Activated CD4-positive, alpha-beta T cell treated with anti-CD3 and anti-CD28 coated beads, Interleukin-2, amount 50 U/mL, for 1 hour (primary cell): ENCODE measurements at regions not wholly inside any gene's neighbourhood (a gene's known extent, or its start where the extent isn't known, plus 50 kb on each side); places are given as distances from the start of the nearest gene placed in this dataset.
"Not testable (repeated sequence)": the region's sequence is repeated elsewhere in the genome, so short reads cannot be mapped to it uniquely, and the experiment has no call there.

Experiments used
- DNase-seq: peaks from one replicate; pipeline ENCODE4 v3.0.0-alpha.2; 2020

- DNase-seq = no peak
Measured at GRCh38 chr1:21385022-21385421, 54.9 kb upstream of the NBPF3 start.

DNA sequence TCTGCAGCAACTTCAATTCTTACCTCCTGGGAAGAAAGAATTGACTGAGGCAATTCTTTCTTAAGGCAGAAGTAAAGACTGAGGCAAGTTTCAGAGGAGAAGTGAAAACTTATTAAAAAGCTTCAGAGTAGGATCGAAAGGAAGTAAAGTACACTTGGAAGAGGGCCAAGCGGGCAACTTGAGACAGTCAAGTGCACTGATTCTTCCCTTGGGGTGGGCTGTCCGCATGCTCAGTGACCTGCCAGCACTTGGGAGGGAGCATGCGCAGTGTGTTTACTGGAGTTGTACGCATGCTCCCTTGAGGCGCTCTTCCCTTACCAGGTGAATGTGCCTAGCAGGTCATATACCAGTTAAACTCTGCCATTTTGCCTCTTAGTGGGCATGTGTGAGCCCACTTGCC lies 55.3 kb upstream of the NBPF3 start:
- DNase-seq = no peak

DNA sequence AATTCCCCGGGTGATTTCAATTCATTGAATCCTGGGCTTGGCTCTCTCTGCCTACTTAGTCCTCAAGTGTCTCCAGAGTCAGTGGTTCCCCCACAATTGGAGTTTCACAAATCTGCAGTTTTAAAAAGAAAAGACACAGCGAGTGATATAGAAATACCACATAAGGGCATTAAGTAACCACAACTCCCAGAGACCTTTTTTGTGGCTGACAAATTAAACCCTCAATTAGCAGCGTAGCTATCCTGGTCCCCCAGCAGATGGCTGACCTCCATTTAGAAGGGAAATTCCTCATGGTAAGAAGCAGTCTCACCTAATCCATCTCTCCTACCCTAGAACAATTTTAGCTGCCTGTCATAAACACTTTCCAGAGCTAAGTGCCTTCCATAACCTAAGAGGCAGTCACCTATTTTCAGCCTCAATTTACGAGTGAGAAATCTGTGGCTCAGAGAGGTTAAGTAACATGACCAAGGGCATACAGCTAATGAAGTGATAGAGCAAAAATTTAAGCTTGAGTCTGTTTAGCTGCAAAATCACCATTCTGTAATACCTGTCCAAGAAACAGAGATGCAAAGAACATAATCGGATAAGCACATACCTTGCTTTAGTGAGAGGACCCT lies 56.0 kb upstream of the NBPF3 start:
- no peak for DNase-seq

DNA sequence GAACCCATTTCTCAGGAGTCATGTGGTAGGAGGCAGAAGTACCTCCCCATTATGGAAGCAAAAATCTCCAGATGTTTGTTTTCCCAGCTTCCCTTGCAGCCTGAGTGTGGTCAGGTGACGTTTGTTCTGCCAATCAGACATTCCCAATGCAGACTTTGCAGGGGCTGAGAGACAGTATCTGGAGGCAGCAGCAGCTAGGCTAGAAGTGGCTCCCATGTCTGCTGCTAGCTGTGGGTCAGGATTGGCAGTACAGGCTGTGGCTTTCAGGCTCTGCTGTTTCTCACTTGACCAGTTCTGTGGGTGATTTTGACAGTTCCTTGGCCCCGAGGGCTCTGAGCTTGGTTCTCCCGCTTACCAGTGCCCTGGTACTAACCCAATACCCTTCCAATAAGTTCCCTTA lies 58.6 kb upstream of the NBPF3 start:
- no peak for DNase-seq

DNA sequence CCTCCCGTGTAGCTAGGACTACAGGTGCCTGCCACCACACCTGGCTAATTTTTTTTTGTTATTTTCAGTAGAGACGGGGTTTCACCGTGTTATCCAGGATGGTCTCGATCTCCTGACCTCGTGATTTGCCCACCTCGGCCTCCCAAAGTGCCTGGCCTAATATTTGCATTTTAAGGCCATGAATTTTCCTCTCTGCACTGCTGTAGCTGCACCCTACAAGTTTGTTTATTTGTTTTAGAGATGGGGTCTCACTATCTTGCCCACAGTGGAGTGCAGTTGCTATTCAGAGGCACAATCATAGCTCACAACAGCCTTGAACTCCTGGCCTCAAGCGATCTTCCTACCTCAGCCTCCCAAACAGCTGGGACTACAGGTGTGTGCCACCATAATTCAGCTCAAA lies 59.8 kb upstream of the NBPF3 start:
- not testable (repeated sequence) for DNase-seq

DNA sequence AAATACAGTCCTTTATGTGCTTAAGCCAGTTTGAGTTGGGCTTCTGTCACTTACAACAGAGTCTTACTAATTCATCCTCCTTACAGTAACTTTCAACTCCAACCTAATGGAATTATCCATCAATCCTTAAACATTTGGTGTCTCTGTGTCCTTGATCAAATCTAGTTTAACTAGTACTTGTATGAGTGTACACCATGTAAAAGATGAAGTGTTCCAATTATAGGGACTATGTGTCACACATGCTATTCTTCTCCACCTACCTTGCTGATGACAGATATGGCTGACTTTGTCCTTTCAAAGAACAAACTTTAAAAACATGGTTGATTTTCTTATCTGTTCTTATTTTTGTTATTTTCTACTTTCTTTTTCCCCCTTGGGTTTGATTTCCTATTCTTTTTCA lies 60.4 kb upstream of the NBPF3 start:
- DNase-seq = no peak

- no peak for DNase-seq
Measured at GRCh38 chr1:21378705-21379494, 61.0 kb upstream of the NBPF3 start.

DNA sequence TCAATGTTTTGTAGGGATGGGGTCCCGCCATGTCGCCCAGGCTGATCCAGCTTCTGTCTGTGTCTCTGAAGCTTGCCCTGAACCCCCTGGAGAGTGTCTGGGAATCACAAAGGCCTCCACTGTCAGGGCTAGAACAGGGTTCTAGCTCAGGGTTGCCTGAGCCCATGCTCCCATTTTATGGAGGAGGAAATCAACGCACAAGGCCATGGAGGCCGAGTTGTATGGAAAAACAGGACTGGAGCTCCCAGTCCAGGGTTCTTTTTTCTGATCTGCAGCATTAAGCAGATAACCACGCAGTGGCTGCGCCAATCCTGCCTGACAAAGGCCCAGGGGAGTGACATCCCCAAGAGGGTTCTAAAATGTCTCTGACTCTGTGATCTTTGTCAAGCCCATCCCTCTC lies 67.6 kb upstream of the NBPF3 start:
- DNase-seq = no peak

- DNase-seq = no peak
Measured at GRCh38 chr1:21369905-21370304, 70.0 kb upstream of the NBPF3 start.

- DNase-seq = peak; percentile 64
Measured at GRCh38 chr1:21368515-21369289, 71.2 kb upstream of the NBPF3 start.

GRCh38 chr1:21367973-21368514 lies 71.9 kb upstream of the NBPF3 start:
- DNase-seq = not testable (repeated sequence)

DNA sequence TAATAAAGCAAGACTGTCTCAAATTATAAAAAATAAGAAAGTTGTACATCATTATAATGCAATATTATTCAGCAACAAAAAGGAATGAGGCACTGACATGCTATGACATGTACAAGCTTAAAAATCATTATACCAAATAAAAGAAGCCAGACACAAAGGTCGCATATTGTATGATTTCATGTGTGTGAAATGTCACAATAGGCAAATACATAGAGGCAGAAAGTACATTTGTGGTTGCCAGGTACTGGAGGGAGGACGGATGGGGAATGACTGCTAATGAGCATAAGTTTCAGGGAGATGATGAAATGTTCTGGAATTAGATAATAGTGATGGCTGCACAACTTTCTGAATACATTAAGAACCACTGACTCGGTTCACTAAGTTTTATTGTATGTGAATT lies 73.6 kb upstream of the NBPF3 start:
- no peak for DNase-seq

DNA sequence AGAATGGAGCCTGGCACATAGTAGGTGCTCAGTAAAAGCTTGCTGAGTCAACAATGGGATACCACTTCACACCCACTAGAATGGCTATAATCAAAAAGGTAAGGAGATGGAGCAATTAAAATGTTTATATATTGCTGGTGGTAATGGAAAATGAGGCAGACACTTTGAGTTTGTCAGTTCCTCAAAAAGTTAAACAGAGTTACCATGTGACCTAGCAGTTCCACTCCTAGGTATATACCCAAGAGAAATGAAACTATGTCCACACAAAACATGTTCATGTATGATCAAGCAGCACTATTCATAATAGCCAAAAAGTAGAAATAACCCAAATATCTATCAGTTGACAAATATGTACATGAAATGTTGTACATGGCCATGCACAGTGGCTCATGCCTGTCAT lies 74.8 kb upstream of the ECE1 start:
- DNase-seq = no peak

GRCh38 chr1:21362096-21362495 lies 71.8 kb upstream of the ECE1 start:
- DNase-seq = no peak

GRCh38 chr1:21361506-21361905 lies 71.2 kb upstream of the ECE1 start:
- DNase-seq = no peak

- no peak for DNase-seq
Measured at GRCh38 chr1:21357161-21357560, 66.9 kb upstream of the ECE1 start.

- DNase-seq = no peak
Measured at GRCh38 chr1:21355956-21356355, 65.7 kb upstream of the ECE1 start.

GRCh38 chr1:21352586-21352985 lies 62.3 kb upstream of the ECE1 start:
- DNase-seq = no peak

DNA sequence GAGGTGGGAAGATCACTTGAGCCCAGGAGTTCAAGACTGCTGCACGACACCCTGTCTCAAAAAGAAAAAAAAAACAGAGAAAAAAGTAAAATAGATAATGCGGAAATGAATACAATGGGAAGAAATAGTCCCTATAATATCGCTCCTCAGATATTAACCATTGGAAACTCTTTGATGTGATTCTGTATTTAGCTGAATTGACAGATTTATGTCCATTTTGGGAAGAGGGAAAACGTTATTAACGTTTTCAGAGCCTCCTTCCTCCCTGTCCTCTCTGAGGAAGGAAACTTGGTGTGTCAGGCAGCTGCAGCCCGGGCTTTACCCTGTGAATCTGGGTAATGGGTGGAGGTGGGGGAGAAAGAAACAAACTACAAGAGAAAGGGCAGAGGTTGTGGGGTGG lies 61.6 kb upstream of the ECE1 start:
- no peak for DNase-seq

GRCh38 chr1:21350202-21350885 lies 60.1 kb upstream of the ECE1 start:
- no peak for DNase-seq

GRCh38 chr1:21349693-21350092 lies 59.4 kb upstream of the ECE1 start:
- no peak for DNase-seq

GRCh38 chr1:21347072-21347581 lies 56.9 kb upstream of the ECE1 start:
- DNase-seq = no peak
